GM23338 (cell line): ENCODE measurements at regions not wholly inside any gene's neighbourhood (a gene's known extent, or its start where the extent isn't known, plus 50 kb on each side); places are given as distances from the start of the nearest gene placed in this dataset.

Experiments
- ATAC-seq: fragments of 200-7000 bp; cut with Tn5 transposase; 3 replicates; pipeline ENCODE4 v1.9.1; 2020
- DNase-seq: peaks from one replicate; pipeline ENCODE4 v3.0.0-alpha.2; 2015; ENCODE audit warnings: low spot score
- H2AFZ ChIP-seq: fragments of 200-600 bp; sonication (generic); 2 replicates; pipeline ENCODE4 v1.8.0; 2016; ENCODE audit warnings: antibody characterized with exemption, mild to moderate bottlenecking, moderate library complexity
- H3F3A ChIP-seq: fragments of 200-600 bp; sonication (generic); replicated peaks from 2 replicates; pipeline ENCODE4 v1.8.0; 2017; ENCODE audit warnings: antibody characterized with exemption, mixed run types, low read depth
- H3K27ac ChIP-seq: fragments of 200-600 bp; sonication (generic); 2 replicates; pipeline ENCODE4 v1.6.1; 2016; ENCODE audit warnings: low read depth
- H3K27me3 ChIP-seq: fragments of 200-600 bp; sonication (generic); 2 replicates; pipeline ENCODE4 v1.8.0; 2016; ENCODE audit warnings: mild to moderate bottlenecking, mixed run types, moderate library complexity; ENCODE audit not compliant: insufficient read depth
- H3K36me3 ChIP-seq: fragments of 200-600 bp; sonication (generic); 2 replicates; pipeline ENCODE4 v1.8.0; 2016; ENCODE audit warnings: mild to moderate bottlenecking; ENCODE audit not compliant: insufficient read depth
- H3K4me1 ChIP-seq: fragments of 200-600 bp; sonication (generic); 2 replicates; pipeline ENCODE4 v1.8.0; 2016; ENCODE audit warnings: mild to moderate bottlenecking, moderate library complexity; ENCODE audit not compliant: insufficient read depth
- H3K4me2 ChIP-seq: fragments of 200-600 bp; sonication (generic); 2 replicates; pipeline ENCODE4 v1.7.1; 2017; ENCODE audit warnings: mixed run types
- H3K4me3 ChIP-seq: fragments of 200-600 bp; sonication (generic); 2 replicates; pipeline ENCODE4 v1.6.1; 2016; ENCODE audit warnings: mixed run types
- H3K79me2 ChIP-seq: fragments of 200-600 bp; sonication (generic); replicated peaks from 2 replicates; pipeline ENCODE4 v1.8.0; 2017; ENCODE audit warnings: mild to moderate bottlenecking; ENCODE audit not compliant: insufficient read depth
- H3K9me2 ChIP-seq: fragments of 200-600 bp; sonication (generic); 2 replicates; pipeline ENCODE4 v1.8.0; 2017; ENCODE audit not compliant: insufficient read depth
- H4K20me1 ChIP-seq: fragments of 200-600 bp; sonication (generic); replicated peaks from 2 replicates; pipeline ENCODE4 v1.8.0; 2017; ENCODE audit warnings: mild to moderate bottlenecking; ENCODE audit not compliant: insufficient read depth
- H3K27ac Mint-ChIP-seq: 2 replicates; pipeline ENCODE4 v1.8.0; 2020; ENCODE audit warnings: inconsistent platforms, mild to moderate bottlenecking, moderate library complexity, mixed read lengths
- H3K27me3 Mint-ChIP-seq: 3 replicates; pipeline ENCODE4 v1.8.0; 2022; ENCODE audit warnings: low read depth, mild to moderate bottlenecking, moderate library complexity, mixed read lengths, inconsistent platforms; ENCODE audit not compliant: insufficient read depth, poor library complexity
- H3K36me3 Mint-ChIP-seq: 3 replicates; pipeline ENCODE4 v1.8.0; 2021; ENCODE audit warnings: low read depth, mild to moderate bottlenecking, inconsistent platforms, moderate library complexity, mixed read lengths
- H3K4me1 Mint-ChIP-seq: 3 replicates; pipeline ENCODE4 v1.8.0; 2020; ENCODE audit warnings: mild to moderate bottlenecking, inconsistent platforms, mixed read lengths
- H3K4me3 Mint-ChIP-seq: 3 replicates; pipeline ENCODE4 v1.8.0; 2021; ENCODE audit warnings: moderate library complexity, mild to moderate bottlenecking, inconsistent platforms, mixed read lengths
- H3K9me3 Mint-ChIP-seq: 3 replicates; pipeline ENCODE4 v1.8.0; 2020; ENCODE audit warnings: moderate library complexity, mild to moderate bottlenecking, inconsistent platforms, mixed read lengths
- CREB1 ChIP-seq: fragments of 250-450 bp; sonication (Bioruptor Pico); IDR thresholded peaks from 2 replicates; pipeline ENCODE4 v1.5.0; 2020; ENCODE audit warnings: low read depth, mild to moderate bottlenecking, moderate library complexity
- EZH2 ChIP-seq: fragments of 200-600 bp; sonication (generic); IDR thresholded peaks from one replicate; pipeline ENCODE4 v1.8.0; 2017; ENCODE audit warnings: antibody characterized with exemption, mild to moderate bottlenecking, low read depth; ENCODE audit not compliant: unreplicated experiment
- EZH2phosphoT487 ChIP-seq: fragments of 200-600 bp; sonication (generic); IDR thresholded peaks from one replicate; pipeline ENCODE4 v1.8.1; 2018; ENCODE audit warnings: antibody characterized with exemption; ENCODE audit not compliant: unreplicated experiment
- JUNB ChIP-seq: IDR thresholded peaks from one replicate; pipeline ENCODE4 v1.6.1; 2016; ENCODE audit warnings: antibody characterized with exemption; ENCODE audit not compliant: unreplicated experiment
- NANOG ChIP-seq: IDR thresholded peaks from 2 replicates; pipeline ENCODE4 v1.6.1; 2016; ENCODE audit warnings: antibody characterized with exemption, borderline replicate concordance
- POLR2AphosphoS5 ChIP-seq: IDR thresholded peaks from 2 replicates; pipeline ENCODE4 v1.6.1; 2016; ENCODE audit warnings: antibody characterized with exemption, low read depth
- STAT1 ChIP-seq: IDR thresholded peaks from one replicate; pipeline ENCODE4 v1.6.1; 2016; ENCODE audit warnings: antibody characterized with exemption; ENCODE audit not compliant: unreplicated experiment
- ZNF114 ChIP-seq: fragments of 250-450 bp; sonication (Bioruptor Pico); IDR thresholded peaks from 2 replicates; pipeline ENCODE4 v1.5.0; 2020; ENCODE audit warnings: mild to moderate bottlenecking, moderate library complexity
- ZNF331 ChIP-seq: fragments of 250-450 bp; sonication (Bioruptor Pico); IDR thresholded peaks from 2 replicates; pipeline ENCODE4 v1.5.0; 2020; ENCODE audit warnings: low read depth, mild to moderate bottlenecking, moderate library complexity
- TF ChIP-seq, protein P1 (sequence below): IDR thresholded peaks from 2 replicates; pipeline ENCODE4 v1.6.1; 2016; ENCODE audit warnings: antibody characterized with exemption
- TF ChIP-seq, protein P2 (sequence below), 2 experiments: fragments of 200-600 bp in 1 of 2; sonication (generic) in 1 of 2; conservative IDR thresholded peaks; 2 replicates each; pipeline versions ENCODE4 v1.5.1 to v1.6.1; 2016 to 2017; ENCODE audit warnings: antibody characterized with exemption in 2 of 2, low read depth in 2 of 2, mild to moderate bottlenecking in 2 of 2, moderate library complexity in 1 of 2
- TF ChIP-seq, protein P3 (sequence below): fragments of 250-450 bp; sonication (Bioruptor Pico); IDR thresholded peaks from 2 replicates; pipeline ENCODE4 v1.5.0; 2020; ENCODE audit warnings: mild to moderate bottlenecking, moderate library complexity
- TF ChIP-seq, protein P4 (sequence below): IDR thresholded peaks from one replicate; pipeline ENCODE4 v1.6.1; 2018; ENCODE audit warnings: antibody characterized with exemption; ENCODE audit not compliant: unreplicated experiment

DNA sequence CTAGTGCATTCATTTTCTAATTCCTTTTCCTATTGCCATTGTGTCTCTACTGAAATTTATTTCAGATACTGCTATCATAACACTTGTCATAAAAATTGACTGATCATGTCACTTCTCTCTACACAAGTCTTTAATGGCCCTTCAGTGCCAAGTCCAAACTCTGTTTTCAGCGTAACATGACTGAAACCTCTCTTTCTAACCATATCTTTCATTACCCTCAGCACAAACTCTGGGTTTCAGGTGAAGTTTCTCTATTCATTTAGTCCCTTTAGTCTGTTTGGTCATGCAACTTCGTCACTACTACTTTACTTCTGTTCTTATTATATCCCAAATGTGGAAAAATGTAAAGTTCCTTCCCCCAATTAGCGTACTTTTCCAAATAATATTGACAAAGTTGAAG is 234.9 kb downstream of the OGFRL1 start:
- no peak overlapping the region for H2AFZ ChIP-seq
- peaks cover 5% of the 10 kb centered on the region for H3K27me3 Mint-ChIP-seq
- H3F3A ChIP-seq = no peaks in the 10 kb centered on the region
- H3K27ac ChIP-seq = no peak overlapping the region
- H3K4me1 ChIP-seq = no peaks in the 10 kb centered on the region
- H3K9me2 ChIP-seq = no peaks in the 10 kb centered on the region
- no peak for TF ChIP-seq POLR2AphosphoS5
- TF ChIP-seq ZNF114 (CRISPR knock-in tag) = no peak
- no peak for TF ChIP-seq EZH2
- TF ChIP-seq CREB1 (CRISPR knock-in tag) = no peak
- TF ChIP-seq NANOG = no peak
- TF ChIP-seq, protein P1, sequence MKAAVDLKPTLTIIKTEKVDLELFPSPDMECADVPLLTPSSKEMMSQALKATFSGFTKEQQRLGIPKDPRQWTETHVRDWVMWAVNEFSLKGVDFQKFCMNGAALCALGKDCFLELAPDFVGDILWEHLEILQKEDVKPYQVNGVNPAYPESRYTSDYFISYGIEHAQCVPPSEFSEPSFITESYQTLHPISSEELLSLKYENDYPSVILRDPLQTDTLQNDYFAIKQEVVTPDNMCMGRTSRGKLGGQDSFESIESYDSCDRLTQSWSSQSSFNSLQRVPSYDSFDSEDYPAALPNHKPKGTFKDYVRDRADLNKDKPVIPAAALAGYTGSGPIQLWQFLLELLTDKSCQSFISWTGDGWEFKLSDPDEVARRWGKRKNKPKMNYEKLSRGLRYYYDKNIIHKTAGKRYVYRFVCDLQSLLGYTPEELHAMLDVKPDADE = no peak
- no peak for TF ChIP-seq ZNF331 (CRISPR knock-in tag)
- TF ChIP-seq, protein P2, sequence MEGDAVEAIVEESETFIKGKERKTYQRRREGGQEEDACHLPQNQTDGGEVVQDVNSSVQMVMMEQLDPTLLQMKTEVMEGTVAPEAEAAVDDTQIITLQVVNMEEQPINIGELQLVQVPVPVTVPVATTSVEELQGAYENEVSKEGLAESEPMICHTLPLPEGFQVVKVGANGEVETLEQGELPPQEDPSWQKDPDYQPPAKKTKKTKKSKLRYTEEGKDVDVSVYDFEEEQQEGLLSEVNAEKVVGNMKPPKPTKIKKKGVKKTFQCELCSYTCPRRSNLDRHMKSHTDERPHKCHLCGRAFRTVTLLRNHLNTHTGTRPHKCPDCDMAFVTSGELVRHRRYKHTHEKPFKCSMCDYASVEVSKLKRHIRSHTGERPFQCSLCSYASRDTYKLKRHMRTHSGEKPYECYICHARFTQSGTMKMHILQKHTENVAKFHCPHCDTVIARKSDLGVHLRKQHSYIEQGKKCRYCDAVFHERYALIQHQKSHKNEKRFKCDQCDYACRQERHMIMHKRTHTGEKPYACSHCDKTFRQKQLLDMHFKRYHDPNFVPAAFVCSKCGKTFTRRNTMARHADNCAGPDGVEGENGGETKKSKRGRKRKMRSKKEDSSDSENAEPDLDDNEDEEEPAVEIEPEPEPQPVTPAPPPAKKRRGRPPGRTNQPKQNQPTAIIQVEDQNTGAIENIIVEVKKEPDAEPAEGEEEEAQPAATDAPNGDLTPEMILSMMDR (conservative IDR thresholded peaks at IDR 0.05; ENCODE audit: low read depth in 2 of 2) = no peak
- no peak for TF ChIP-seq STAT1
- no peak for TF ChIP-seq JUNB
- TF ChIP-seq, protein P3, sequence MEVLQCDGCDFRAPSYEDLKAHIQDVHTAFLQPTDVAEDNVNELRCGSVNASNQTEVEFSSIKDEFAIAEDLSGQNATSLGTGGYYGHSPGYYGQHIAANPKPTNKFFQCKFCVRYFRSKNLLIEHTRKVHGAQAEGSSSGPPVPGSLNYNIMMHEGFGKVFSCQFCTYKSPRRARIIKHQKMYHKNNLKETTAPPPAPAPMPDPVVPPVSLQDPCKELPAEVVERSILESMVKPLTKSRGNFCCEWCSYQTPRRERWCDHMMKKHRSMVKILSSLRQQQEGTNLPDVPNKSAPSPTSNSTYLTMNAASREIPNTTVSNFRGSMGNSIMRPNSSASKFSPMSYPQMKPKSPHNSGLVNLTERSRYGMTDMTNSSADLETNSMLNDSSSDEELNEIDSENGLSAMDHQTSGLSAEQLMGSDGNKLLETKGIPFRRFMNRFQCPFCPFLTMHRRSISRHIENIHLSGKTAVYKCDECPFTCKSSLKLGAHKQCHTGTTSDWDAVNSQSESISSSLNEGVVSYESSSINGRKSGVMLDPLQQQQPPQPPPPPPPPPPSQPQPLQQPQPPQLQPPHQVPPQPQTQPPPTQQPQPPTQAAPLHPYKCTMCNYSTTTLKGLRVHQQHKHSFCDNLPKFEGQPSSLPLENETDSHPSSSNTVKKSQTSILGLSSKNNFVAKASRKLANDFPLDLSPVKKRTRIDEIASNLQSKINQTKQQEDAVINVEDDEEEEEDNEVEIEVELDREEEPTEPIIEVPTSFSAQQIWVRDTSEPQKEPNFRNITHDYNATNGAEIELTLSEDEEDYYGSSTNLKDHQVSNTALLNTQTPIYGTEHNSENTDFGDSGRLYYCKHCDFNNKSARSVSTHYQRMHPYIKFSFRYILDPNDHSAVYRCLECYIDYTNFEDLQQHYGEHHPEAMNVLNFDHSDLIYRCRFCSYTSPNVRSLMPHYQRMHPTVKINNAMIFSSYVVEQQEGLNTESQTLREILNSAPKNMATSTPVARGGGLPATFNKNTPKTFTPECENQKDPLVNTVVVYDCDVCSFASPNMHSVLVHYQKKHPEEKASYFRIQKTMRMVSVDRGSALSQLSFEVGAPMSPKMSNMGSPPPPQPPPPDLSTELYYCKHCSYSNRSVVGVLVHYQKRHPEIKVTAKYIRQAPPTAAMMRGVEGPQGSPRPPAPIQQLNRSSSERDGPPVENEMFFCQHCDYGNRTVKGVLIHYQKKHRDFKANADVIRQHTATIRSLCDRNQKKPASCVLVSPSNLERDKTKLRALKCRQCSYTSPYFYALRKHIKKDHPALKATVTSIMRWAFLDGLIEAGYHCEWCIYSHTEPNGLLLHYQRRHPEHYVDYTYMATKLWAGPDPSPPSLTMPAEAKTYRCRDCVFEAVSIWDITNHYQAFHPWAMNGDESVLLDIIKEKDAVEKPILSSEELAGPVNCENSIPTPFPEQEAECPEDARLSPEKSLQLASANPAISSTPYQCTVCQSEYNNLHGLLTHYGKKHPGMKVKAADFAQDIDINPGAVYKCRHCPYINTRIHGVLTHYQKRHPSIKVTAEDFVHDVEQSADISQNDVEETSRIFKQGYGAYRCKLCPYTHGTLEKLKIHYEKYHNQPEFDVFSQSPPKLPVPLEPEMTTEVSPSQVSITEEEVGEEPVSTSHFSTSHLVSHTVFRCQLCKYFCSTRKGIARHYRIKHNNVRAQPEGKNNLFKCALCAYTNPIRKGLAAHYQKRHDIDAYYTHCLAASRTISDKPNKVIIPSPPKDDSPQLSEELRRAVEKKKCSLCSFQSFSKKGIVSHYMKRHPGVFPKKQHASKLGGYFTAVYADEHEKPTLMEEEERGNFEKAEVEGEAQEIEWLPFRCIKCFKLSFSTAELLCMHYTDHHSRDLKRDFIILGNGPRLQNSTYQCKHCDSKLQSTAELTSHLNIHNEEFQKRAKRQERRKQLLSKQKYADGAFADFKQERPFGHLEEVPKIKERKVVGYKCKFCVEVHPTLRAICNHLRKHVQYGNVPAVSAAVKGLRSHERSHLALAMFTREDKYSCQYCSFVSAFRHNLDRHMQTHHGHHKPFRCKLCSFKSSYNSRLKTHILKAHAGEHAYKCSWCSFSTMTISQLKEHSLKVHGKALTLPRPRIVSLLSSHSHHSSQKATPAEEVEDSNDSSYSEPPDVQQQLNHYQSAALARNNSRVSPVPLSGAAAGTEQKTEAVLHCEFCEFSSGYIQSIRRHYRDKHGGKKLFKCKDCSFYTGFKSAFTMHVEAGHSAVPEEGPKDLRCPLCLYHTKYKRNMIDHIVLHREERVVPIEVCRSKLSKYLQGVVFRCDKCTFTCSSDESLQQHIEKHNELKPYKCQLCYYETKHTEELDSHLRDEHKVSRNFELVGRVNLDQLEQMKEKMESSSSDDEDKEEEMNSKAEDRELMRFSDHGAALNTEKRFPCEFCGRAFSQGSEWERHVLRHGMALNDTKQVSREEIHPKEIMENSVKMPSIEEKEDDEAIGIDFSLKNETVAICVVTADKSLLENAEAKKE (CRISPR knock-in tag) = no peak
- no peak for TF ChIP-seq EZH2phosphoT487
- TF ChIP-seq, protein P4, sequence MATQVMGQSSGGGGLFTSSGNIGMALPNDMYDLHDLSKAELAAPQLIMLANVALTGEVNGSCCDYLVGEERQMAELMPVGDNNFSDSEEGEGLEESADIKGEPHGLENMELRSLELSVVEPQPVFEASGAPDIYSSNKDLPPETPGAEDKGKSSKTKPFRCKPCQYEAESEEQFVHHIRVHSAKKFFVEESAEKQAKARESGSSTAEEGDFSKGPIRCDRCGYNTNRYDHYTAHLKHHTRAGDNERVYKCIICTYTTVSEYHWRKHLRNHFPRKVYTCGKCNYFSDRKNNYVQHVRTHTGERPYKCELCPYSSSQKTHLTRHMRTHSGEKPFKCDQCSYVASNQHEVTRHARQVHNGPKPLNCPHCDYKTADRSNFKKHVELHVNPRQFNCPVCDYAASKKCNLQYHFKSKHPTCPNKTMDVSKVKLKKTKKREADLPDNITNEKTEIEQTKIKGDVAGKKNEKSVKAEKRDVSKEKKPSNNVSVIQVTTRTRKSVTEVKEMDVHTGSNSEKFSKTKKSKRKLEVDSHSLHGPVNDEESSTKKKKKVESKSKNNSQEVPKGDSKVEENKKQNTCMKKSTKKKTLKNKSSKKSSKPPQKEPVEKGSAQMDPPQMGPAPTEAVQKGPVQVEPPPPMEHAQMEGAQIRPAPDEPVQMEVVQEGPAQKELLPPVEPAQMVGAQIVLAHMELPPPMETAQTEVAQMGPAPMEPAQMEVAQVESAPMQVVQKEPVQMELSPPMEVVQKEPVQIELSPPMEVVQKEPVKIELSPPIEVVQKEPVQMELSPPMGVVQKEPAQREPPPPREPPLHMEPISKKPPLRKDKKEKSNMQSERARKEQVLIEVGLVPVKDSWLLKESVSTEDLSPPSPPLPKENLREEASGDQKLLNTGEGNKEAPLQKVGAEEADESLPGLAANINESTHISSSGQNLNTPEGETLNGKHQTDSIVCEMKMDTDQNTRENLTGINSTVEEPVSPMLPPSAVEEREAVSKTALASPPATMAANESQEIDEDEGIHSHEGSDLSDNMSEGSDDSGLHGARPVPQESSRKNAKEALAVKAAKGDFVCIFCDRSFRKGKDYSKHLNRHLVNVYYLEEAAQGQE = no peak
- H3K4me3 Mint-ChIP-seq = no peak overlapping the region
- H3K4me2 ChIP-seq = no peak overlapping the region
- no peaks in the 10 kb centered on the region for H4K20me1 ChIP-seq
- no peaks in the 10 kb centered on the region for H3K9me3 Mint-ChIP-seq
- no peaks in the 10 kb centered on the region for H3K36me3 ChIP-seq
- H3K27me3 ChIP-seq = no peaks in the 10 kb centered on the region
- DNase-seq (no peak), ATAC-seq (no peak)
- no peaks in the 10 kb centered on the region; the same call in 2 of the 3 replicates for H3K4me1 Mint-ChIP-seq
- no peaks in the 10 kb centered on the region for H3K79me2 ChIP-seq
- no peak overlapping the region for H3K4me3 ChIP-seq
- no peaks in the 10 kb centered on the region for H3K36me3 Mint-ChIP-seq
- H3K27ac Mint-ChIP-seq = no peak overlapping the region
